DND-41 (cell line): ENCODE measurements at regions not wholly inside any gene's neighbourhood (a gene's known extent, or its start where the extent isn't known, plus 50 kb on each side); places are given as distances from the start of the nearest gene placed in this dataset.

ENCODE experiments used
- EZH2 ChIP-seq: IDR thresholded peaks from 3 replicates; pipeline ENCODE4 v1.6.1; 2012; ENCODE audit warnings: borderline replicate concordance, low read depth, mild to moderate bottlenecking, moderate library complexity, low read length, inconsistent platforms; ENCODE audit not compliant: severe bottlenecking
- TF ChIP-seq, protein P1 (sequence below): IDR thresholded peaks from 2 replicates; pipeline ENCODE4 v1.5.1; 2012; ENCODE audit warnings: borderline replicate concordance, low read length, moderate library complexity, mild to moderate bottlenecking; ENCODE audit not compliant: poor library complexity, severe bottlenecking; ENCODE audit errors: extremely low read depth

DNA sequence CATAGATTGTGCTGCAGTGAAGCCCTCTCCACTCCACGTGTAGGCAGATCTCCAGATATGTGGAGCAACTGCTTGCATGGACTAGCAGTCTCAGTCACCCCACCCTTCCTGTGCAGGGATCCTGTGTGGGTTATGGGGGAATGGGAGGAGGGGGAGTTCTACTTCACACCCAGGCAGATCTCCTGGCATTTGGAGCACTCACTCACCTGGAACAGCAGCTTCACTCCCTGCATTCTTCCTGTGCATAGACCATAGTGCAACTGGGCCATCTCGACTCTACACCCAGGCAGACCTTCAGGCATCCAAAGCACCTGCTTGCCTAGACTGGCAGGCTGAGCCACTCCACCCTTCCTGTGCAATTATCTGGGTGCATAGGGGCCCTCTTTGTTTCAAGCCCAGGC is 96.0 kb upstream of the PCED1B start:
- TF ChIP-seq EZH2 = no peak
- TF ChIP-seq, protein P1, sequence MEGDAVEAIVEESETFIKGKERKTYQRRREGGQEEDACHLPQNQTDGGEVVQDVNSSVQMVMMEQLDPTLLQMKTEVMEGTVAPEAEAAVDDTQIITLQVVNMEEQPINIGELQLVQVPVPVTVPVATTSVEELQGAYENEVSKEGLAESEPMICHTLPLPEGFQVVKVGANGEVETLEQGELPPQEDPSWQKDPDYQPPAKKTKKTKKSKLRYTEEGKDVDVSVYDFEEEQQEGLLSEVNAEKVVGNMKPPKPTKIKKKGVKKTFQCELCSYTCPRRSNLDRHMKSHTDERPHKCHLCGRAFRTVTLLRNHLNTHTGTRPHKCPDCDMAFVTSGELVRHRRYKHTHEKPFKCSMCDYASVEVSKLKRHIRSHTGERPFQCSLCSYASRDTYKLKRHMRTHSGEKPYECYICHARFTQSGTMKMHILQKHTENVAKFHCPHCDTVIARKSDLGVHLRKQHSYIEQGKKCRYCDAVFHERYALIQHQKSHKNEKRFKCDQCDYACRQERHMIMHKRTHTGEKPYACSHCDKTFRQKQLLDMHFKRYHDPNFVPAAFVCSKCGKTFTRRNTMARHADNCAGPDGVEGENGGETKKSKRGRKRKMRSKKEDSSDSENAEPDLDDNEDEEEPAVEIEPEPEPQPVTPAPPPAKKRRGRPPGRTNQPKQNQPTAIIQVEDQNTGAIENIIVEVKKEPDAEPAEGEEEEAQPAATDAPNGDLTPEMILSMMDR = no peak
